HG03060 (cell line): ENCODE measurements at regions not wholly inside any gene's neighbourhood (a gene's known extent, or its start where the extent isn't known, plus 50 kb on each side); places are given as distances from the start of the nearest gene placed in this dataset.

Experiments used
- ATAC-seq: cut with Tn5 transposase; IDR thresholded peaks from one replicate; pipeline ENCODE4 v1.9.1; 2021; ENCODE audit warnings: low read depth, moderate number of reproducible peaks; ENCODE audit not compliant: unreplicated experiment

DNA sequence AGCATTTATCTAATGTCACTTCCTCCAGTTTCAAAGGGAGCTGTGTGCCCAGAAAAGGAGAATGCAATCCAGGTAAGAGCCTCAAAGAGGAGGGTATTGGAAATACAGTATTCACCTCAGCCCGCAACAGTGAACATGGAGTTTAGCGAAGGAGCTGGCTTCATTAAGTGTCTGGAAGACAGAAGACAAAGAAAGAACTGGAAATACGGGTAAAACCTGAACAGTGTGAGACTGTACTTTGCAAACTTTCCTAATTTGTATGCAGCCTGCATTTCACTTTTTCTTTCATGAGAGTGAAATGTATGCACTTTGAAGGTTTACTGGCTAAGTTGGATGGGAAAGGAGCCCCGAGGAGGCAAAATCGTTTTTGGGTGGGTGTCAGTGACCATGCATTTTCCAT lies 478.4 kb downstream of the HS3ST3B1 start:
- no peak for ATAC-seq

DNA sequence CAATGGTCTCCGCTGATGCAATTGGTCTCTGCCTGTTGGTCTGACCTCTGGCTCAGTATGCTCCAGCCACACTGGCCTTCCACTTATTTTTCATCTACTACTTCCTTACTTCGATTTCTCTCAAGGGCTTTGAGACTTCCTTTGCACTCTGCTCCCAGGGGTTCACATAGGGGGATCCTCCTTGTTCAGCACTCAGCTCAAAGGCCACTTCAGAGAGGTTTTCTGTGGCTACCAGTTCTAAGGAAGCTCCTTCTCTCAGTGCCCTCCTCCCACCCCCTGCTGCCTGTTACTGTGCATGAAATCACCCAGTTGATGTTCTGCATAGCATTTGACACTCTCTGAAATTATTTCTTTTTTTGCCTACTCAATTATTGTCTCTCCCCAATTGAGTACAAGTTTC lies 476.4 kb downstream of the HS3ST3B1 start:
- ATAC-seq = no peak

DNA sequence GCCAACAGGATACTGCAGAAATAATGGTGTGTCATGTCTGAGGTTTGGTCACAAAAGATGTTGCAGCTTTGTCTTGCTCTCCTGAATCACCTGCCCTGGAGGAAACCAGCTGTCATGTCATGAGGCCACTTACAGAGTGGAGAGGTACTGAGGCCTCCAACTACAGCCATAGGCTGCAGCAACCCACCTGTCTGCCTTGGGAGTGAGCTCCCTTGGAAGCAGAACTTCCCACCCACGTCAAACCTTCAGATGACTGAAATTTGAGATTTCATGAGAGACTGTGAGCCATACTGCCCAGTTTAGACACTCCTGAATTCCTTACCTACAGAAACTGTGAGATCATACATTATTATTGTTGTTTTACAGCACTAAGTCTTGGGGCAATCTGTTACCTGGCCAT lies 475.9 kb downstream of the HS3ST3B1 start:
- ATAC-seq = no peak

DNA sequence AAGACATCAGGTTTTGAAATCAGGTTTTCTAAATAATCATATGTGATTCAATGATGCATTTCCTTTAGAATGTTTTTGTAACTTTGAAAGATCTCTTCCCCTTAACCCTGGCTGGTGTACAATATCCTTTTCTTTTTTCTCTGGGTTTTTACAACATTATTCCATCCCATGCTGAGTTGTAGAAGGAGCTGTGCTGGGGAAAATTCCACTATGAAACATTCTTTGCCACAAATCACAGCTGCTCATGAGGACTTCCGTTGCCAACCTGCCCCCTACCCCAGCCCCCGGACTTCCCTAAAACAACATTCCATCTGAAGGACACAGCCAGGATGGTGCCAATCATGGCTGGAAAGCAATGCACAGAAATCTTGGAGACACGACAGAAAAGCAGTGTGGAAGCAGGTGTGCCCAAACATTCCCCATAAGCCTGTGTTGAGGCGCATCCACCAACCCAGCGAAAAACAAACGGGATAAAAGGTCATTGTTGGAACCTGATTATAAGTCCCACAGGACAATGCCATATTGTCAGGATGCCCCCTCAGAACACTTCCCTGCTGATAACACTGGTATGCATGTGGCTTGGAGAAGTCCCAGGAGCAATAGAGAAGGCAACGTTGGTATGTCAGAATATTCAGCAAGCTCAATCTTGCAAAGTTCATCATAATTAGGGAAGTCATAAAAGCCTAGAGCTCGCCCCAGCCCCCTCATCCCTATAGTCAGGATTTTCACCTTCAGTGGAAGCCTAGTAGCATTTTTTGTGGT lies 475.0 kb downstream of the HS3ST3B1 start:
- ATAC-seq = no peak

DNA sequence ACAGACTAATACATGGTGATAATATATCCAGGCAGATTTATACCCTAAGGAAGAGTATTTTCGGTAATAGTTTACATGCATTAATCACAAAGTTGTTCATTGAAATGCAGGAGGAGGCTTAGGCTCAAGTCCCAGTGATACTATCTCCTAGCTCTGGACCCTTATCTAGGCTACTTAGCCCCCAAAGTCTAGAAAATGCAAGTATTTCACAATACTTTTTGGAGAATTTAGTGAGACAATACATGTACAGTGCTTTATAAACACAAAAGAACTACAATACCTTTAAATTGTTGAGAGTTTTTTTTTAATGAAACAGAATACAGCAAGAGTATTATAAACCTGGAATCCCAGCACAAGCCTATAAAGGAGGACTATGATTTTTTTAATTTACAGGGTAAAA lies 473.9 kb downstream of the HS3ST3B1 start:
- no peak for ATAC-seq

DNA sequence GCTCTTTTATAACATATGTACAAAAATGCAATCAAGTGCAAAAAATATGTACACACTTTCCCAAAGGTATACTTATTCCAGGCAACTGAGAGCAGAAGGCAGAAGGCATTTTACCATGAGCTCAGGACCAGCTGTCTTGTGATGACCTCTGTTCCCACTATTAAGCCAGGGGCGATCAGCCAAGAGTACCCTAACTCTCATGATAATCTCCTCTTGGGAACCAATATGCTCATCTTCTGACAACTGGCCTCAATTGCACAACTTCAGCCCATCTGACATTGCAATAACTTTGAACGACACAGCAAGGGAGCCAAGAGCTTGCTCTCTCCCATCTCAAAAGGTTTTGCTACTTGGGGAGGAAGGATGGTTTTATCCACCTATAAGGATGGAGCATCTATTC lies 471.9 kb downstream of the HS3ST3B1 start:
- ATAC-seq = no peak

DNA sequence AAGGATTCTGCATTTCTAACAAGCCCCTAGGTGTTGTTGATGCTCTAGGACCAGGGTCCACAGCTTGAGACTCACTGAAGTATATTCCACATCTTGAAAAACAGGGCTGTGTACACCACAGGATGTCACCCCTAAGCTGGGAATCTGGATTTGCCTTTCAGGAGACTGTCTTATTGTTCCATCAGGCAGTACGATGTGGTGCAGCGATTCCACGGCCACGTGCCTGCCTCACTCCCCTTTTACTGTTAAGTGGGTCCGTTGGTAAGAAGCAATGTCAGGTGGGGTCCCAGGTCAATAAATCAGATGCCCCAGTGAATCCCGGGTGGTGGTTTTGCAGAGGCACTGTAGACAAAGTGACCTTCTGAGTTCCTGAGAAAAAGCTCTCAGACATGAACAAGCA lies 470.7 kb downstream of the HS3ST3B1 start:
- no peak for ATAC-seq

DNA sequence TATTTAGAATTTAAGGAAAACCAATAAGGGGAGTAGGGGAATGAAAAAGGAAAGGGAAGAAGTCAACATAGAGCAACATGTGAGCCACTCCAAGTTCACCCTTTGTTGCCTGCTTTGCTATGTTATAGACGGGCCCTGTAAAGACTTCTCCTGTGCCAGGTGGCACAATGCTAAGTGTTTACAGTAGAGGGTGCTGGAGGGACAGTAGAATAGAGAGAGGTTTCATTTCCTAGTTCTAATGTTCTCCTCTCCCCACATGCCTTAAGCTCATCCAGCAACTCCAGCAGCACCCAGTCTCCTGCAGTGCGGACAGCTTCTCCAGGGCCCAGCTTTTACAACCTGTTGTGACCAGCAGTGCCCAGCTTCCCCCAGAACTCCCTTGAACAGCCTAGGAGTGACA lies 468.0 kb downstream of the HS3ST3B1 start:
- ATAC-seq = no peak

DNA sequence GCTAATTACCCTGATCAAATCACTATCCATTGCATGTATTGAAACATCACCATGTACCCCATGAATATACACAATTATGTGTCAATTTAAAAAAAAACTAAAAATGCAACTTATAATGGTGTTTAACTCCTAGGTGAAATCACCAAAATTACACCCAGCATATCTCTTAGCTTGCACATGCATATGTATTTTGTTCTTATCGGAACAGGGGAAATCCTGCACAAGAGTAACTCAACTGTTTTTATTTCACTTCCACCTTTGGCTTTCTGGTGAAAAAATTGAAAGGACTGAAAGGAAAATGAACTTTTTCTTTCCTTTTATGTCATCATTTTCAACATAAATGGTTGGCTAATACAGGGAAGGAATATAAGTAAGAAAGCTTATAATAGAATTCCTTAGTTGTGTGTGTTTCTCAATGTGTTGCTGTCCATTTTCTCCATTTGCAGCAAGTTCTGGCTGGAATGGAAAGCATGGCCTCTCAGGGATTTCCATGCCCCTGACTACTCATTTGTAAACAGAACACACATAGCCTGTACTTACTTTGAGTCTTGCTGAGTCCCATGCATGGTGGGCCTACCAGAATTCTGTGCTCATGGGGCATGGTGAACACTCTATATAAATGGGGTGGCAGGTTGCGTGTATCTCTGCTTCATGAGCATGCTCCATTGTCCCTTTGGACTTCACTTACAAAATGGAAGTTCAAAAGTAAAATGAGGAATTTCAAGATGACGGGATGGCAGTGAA lies 462.0 kb downstream of the HS3ST3B1 start:
- no peak for ATAC-seq

DNA sequence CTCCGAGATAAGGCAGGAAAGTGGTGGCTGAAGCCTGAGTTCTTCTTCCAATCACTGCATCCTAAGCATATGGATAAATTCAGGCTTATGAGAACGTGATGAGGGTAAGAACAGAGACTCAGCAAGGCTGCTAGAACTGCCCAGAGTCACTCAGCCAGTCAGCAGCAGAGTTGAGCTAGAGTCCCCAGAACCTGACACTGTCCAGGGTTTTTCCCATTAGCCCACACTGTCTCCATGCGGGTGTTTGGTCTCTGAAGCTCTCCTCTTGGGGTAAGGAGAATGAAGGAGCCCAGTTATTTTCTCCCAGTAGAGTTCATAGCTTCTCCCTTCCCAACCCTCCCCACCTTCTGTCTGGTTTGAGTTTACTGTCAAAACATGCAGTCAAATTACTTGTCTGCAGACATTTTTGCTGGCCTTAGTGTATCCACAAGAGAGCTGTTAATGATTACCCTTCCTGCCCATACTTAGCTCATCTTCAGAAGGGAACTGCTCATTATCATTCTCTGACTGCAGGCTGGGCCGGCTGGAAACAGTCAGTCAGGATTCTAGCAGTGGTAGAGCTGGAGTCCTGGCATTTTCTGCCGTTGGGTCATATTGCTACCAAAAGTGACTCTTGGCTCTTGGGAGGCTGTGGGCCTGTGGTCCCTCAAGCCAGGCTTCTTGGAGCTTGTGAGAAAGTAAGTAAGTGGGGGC lies 460.0 kb downstream of the HS3ST3B1 start:
- no peak for ATAC-seq

DNA sequence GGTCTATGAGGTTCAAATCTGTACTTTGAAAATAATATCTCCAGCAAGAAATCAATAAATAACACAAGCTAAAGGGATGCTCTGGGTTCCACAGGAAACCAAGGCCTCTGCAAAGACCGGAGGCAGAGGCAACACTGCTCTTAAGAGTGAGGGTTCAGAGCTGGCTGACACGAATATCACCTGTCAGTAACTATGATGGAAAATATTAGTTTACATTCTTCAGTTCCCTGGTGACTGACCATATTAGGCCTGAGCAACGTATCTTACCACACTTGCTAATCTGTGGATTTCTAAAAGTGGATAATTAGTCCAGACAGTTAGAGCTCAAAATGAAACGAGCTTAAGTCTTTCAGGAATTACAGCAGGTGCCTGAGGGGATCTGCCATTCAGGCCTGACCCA lies 459.3 kb downstream of the HS3ST3B1 start:
- peak; percentile 62 for ATAC-seq

DNA sequence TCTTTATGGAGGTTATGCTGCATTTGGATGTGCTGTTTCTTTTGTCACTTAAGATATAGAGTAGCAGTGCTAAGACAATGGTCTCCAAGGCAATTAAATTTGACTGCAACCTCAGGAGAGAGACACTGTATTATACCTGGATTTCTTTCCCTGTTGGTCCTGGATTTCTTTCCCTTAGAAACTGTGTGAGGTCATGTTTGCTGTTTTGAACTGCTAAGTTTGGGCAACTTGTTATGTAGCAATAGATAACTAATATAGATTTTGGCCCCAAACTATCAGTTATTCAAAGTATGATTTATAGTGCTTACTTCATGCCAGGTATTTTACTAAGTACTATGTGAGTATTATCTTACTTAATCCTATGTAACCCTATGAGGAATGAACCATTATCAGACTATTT lies 458.4 kb downstream of the HS3ST3B1 start:
- ATAC-seq = no peak

DNA sequence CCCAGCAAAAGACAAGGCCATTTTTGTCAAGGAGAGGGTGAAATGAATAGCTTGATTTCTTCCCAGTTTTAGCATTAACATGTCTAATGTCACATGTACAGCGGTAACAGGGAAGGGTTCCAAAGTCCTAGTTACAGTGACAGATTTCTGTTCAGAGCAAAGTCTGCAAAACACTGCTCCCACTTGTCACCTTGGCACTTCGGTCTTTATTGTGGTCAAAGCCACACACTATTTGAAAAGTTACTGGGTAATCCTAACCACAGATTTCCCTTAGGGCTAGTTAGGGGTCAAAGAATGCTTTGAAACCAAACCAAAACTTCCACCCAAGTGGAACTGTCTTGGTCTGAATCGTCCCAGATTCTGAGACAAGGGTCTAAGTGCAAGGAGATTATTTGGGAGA lies 455.6 kb downstream of the HS3ST3B1 start:
- ATAC-seq = no peak

DNA sequence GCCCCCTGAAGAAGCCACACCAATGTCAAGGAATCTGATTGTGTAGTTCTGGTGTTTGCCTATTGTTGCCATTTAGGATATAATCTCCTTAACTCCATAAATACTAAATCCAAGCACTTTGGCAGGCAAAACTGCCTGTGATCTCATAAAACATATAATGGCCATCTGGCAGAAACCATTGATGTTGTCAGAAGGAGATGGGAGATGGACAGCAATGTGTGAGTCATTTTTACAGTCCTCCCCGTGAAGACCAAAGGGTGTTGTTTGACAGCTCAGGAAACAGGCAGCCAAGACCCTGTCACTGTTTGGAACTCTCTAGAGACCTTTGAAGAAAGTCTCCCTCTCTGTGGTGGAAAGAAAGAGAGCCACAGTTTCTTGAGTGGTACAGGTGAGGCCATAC lies 454.1 kb downstream of the HS3ST3B1 start:
- no peak for ATAC-seq

DNA sequence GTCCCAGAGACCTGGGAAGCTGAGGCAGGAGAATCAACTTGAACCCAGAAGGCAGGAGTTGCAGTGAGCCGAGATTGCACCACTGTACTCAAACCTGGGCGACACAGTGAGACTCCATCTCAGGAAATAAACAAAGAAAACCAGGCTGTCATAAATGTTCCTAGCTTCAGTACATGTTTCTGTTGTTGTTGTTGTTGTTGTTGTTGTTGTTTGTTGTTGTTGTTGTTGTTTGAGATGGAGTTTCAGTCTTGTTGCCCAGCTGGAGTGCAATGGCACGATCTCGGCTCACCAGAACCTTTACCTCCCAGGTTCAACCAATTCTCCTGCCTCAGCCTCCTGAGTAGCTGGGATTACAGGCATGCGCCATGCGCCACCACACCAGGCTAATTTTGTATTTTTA lies 452.5 kb downstream of the HS3ST3B1 start:
- ATAC-seq = no peak

DNA sequence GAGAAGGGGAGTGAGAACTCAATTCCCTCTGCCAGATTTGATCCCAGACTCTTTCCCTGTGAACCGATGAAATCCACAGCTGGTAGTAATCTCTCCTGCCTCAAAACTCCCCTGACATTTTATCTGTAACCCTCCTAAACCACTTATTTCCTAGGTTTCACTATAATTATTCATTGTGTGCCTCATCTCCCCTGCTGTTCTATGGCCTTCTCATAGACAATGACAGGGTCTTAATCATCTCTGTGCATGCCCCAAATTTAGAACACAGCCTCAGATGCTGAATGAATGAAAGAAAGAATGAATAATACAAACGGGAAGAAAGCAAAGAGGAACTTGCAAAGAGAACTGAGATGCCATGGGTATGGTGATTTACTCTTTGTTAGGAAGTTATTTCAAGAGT lies 451.1 kb downstream of the HS3ST3B1 start:
- ATAC-seq = no peak

DNA sequence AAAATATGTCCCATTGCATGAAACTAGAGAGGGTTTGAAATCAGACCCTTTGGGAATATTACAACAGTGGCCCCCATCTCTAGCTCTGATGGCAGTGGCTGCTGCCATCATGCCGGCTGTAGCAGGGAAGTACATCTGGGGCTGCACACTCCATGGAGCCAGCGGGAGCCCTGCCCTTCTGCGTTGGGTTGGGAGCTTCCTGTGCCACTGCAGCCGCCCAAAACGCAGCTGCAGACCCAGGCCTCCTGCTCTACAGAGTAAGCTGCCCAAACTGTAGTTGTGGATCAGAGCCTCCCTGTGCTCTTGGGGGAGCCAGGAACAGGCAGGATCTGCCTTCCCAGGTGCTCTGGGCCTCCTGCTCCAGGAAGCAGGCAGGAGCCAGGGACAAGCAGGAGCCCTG lies 450.0 kb downstream of the HS3ST3B1 start:
- ATAC-seq = no peak

DNA sequence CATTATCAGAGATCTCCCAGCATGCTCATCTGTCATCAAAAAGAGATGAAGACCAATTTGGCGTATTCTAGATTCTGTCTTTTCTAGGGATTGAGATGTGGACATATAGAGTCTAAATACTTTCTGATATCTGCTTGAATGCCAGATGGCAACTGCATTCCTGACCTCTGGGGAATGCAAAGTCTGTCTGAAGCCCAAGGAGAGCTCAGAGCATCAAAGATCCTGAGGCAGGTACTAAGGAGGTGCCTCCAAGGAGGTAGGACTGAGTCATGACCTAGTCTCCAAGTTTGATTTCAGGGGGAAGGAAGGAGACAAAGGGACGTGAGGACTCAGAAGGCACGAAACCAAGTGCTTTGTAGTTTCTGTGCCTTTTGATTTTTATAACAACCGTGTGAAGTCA lies 448.4 kb downstream of the HS3ST3B1 start:
- no peak for ATAC-seq

DNA sequence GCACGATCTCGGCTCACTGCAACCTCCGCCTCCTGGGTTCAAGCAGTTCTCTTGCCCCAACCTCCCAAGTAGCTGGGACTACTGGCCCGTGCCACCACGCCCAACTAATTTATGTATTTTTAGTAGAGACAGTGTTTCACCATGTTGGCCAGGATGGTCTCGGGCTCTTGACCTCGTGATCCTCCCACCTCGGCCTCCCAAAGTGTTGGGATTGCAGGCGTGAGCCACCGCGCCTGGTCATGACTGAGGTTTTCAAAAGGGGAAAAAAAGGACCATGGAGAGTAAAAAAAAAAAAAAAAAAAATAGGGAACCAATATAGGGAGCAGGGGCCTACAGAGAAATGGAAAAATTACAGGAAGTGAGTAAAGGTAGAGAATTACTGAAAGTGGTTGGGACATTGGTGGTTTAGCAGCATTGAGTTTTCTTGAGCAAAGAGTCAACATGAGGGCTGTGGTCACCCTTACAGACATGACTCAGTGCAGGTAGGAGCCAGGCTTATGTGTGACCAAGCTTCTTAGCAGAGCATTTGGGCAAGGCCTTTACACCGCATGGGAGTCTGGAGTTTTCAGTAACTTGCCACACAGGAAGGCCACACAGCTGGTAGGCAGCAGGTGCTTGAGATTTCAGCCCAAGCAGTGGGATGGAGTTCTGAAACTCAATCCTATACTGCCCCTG lies 447.3 kb downstream of the HS3ST3B1 start:
- ATAC-seq = no peak

DNA sequence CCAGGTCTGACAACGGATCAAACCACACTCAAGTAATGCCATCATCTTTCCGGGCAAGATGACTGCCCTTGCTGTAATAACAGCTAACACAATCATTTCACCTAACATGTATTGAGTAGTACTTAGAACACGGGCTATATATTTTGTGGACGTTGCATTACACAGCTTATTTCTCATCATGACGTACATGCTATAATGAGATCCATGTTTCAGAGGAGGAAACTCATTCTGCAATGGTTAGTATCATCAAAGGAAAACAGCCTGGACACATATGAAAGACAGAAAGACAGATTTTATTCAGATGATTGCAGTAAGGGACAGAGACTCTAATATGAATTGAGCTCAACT lies 446.7 kb downstream of the HS3ST3B1 start:
- ATAC-seq = no peak
